ENCODE measurements at regions not wholly inside any gene's neighbourhood (a gene's known extent, or its start where the extent isn't known, plus 50 kb on each side); places are given as distances from the start of the nearest gene placed in this dataset.

DNA sequence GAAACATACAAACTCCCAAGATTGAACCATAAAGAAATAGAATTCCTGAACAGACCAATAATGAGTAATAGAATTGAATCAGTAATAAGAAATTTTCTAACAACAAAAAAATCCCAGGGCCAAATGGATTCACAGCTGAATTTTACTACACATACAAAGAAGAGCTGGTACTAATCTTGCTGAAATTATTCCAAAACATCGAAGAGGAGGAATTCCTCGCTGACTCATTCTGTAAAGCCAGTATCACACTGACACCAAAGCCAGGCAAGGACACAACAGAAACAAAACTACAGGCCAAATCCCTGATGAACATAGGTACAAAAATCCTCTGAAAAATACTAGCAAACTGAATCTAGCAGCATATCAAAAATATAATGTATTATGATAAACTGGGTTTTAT, 367.8 kb upstream of the CLEC14A start:
- H3K4me1 ChIP-seq (ENCODE audit: control insufficient read depth in 2 of 3, insufficient read depth in 2 of 3, low read depth in 1 of 3, low read length in 3 of 3), result no peaks in the 10 kb centered on the region
- intact Hi-C loops (cut with DNase I), result no loop called here
- TF ChIP-seq, protein P1, sequence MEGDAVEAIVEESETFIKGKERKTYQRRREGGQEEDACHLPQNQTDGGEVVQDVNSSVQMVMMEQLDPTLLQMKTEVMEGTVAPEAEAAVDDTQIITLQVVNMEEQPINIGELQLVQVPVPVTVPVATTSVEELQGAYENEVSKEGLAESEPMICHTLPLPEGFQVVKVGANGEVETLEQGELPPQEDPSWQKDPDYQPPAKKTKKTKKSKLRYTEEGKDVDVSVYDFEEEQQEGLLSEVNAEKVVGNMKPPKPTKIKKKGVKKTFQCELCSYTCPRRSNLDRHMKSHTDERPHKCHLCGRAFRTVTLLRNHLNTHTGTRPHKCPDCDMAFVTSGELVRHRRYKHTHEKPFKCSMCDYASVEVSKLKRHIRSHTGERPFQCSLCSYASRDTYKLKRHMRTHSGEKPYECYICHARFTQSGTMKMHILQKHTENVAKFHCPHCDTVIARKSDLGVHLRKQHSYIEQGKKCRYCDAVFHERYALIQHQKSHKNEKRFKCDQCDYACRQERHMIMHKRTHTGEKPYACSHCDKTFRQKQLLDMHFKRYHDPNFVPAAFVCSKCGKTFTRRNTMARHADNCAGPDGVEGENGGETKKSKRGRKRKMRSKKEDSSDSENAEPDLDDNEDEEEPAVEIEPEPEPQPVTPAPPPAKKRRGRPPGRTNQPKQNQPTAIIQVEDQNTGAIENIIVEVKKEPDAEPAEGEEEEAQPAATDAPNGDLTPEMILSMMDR (IDR thresholded peaks at IDR 0.05; ENCODE audit: borderline replicate concordance, extremely low read depth, insufficient read depth), result no peak
- no peak overlapping the region for H3K9ac ChIP-seq (ENCODE audit: low read length in 3 of 3)
- no peak for FAIRE-seq
- DNase-seq, result no peak
- no peaks in the 10 kb centered on the region for H3K9me3 ChIP-seq (ENCODE audit: control insufficient read depth in 2 of 3, insufficient read depth in 1 of 3, low read length in 3 of 3)
- H3K27me3 ChIP-seq (ENCODE audit: control insufficient read depth, insufficient read depth, low read length), result no peaks in the 10 kb centered on the region
- H3K4me3 ChIP-seq (ENCODE audit: low read length in 3 of 3), result no peak overlapping the region
- H3K36me3 ChIP-seq (ENCODE audit: control insufficient read depth in 2 of 3, insufficient read depth in 3 of 3, low read length in 3 of 3), result no peaks in the 10 kb centered on the region
- no peak overlapping the region for H3K27ac ChIP-seq (ENCODE audit: low read depth in 2 of 2, low read length in 2 of 2)

- DNase-seq, result no peak
- Histone ChIP-seq H3K36me3 (ENCODE audit: control insufficient read depth in 2 of 3, insufficient read depth in 3 of 3, low read length in 3 of 3) (no peaks in the 10 kb centered on the region), H3K4me3 (ENCODE audit: low read length in 3 of 3) (no peak overlapping the region), H3K4me1 (ENCODE audit: control insufficient read depth in 2 of 3, insufficient read depth in 2 of 3, low read depth in 1 of 3, low read length in 3 of 3) (no peaks in the 10 kb centered on the region), H3K27me3 (ENCODE audit: control insufficient read depth, insufficient read depth, low read length) (no peaks in the 10 kb centered on the region), H3K27ac (ENCODE audit: low read depth in 2 of 2, low read length in 2 of 2) (no peak overlapping the region), H3K9me3 (ENCODE audit: control insufficient read depth in 2 of 3, insufficient read depth in 1 of 3, low read length in 3 of 3) (no peaks in the 10 kb centered on the region), H3K9ac (ENCODE audit: low read length in 3 of 3) (no peak overlapping the region)
- no peak for FAIRE-seq
- intact Hi-C loops (cut with DNase I), result no loop called here
- TF ChIP-seq, protein P1 (IDR thresholded peaks at IDR 0.05; ENCODE audit: borderline replicate concordance, extremely low read depth, insufficient read depth), result no peak
These were observed 362.6 kb upstream of the CLEC14A start for GRCh38 chr14:38618514-38618913.

- intact Hi-C loops (cut with DNase I), result no loop called here
- TF ChIP-seq, protein P1 (IDR thresholded peaks at IDR 0.05; ENCODE audit: borderline replicate concordance, extremely low read depth, insufficient read depth), result no peak
- Histone ChIP-seq H3K4me1 (ENCODE audit: control insufficient read depth in 2 of 3, insufficient read depth in 2 of 3, low read depth in 1 of 3, low read length in 3 of 3) (no peaks in the 10 kb centered on the region), H3K9ac (ENCODE audit: low read length in 3 of 3) (no peak overlapping the region), H3K9me3 (ENCODE audit: control insufficient read depth in 2 of 3, insufficient read depth in 1 of 3, low read length in 3 of 3) (no peaks in the 10 kb centered on the region), H3K36me3 (ENCODE audit: control insufficient read depth in 2 of 3, insufficient read depth in 3 of 3, low read length in 3 of 3) (no peaks in the 10 kb centered on the region), H3K4me3 (ENCODE audit: low read length in 3 of 3) (no peak overlapping the region), H3K27ac (ENCODE audit: low read depth in 2 of 2, low read length in 2 of 2) (no peak overlapping the region), H3K27me3 (ENCODE audit: control insufficient read depth, insufficient read depth, low read length) (no peaks in the 10 kb centered on the region)
- FAIRE-seq (no peak), DNase-seq (no peak)
These were observed 361.1 kb upstream of the CLEC14A start for GRCh38 chr14:38616959-38617358.

GRCh38 chr14:38611928-38612327, 356.0 kb upstream of the CLEC14A start:
- intact Hi-C loops (cut with DNase I), result no loop called here
- Histone ChIP-seq H3K4me1 (ENCODE audit: control insufficient read depth in 2 of 3, insufficient read depth in 2 of 3, low read depth in 1 of 3, low read length in 3 of 3) (no peaks in the 10 kb centered on the region), H3K27me3 (ENCODE audit: control insufficient read depth, insufficient read depth, low read length) (no peaks in the 10 kb centered on the region), H3K27ac (ENCODE audit: low read depth in 2 of 2, low read length in 2 of 2) (no peak overlapping the region), H3K4me3 (ENCODE audit: low read length in 3 of 3) (no peak overlapping the region), H3K9me3 (ENCODE audit: control insufficient read depth in 2 of 3, insufficient read depth in 1 of 3, low read length in 3 of 3) (no peaks in the 10 kb centered on the region), H3K36me3 (ENCODE audit: control insufficient read depth in 2 of 3, insufficient read depth in 3 of 3, low read length in 3 of 3) (no peaks in the 10 kb centered on the region), H3K9ac (ENCODE audit: low read length in 3 of 3) (no peak overlapping the region)
- TF ChIP-seq, protein P1 (IDR thresholded peaks at IDR 0.05; ENCODE audit: borderline replicate concordance, extremely low read depth, insufficient read depth), result no peak
- FAIRE-seq (no peak), DNase-seq (no peak)
